GM12878 (cell line): ENCODE measurements at regions not wholly inside any gene's neighbourhood (a gene's known extent, or its start where the extent isn't known, plus 50 kb on each side); places are given as distances from the start of the nearest gene placed in this dataset.

ENCODE experiments used
- CBX5 ChIP-seq: sonication (generic); IDR thresholded peaks from 2 replicates; pipeline ENCODE4 v1.6.1; 2016; ENCODE audit warnings: low read depth, moderate library complexity, mild to moderate bottlenecking, inconsistent platforms
- GABPA ChIP-seq: IDR thresholded peaks from 2 replicates; pipeline ENCODE4 v1.6.1; 2014; ENCODE audit warnings: antibody characterized with exemption, low read depth, mild to moderate bottlenecking, inconsistent platforms
- SP1 ChIP-seq: IDR thresholded peaks from one replicate; pipeline ENCODE4 v1.6.1; 2011; ENCODE audit warnings: low read depth, low read length
- TF ChIP-seq, protein P1 (sequence below): IDR thresholded peaks from 2 replicates; pipeline ENCODE4 v1.6.1; 2012; ENCODE audit warnings: low read length, inconsistent platforms
- TF ChIP-seq, protein P2 (sequence below): IDR thresholded peaks from 2 replicates; pipeline ENCODE4 v1.6.1; 2012; ENCODE audit warnings: improper control_type of control experiment, low read depth, low read length; ENCODE audit not compliant: insufficient replicate concordance
- TF ChIP-seq, protein P3 (sequence below), 3 experiments: IDR thresholded peaks in 2 of 3; conservative IDR thresholded peaks in 1 of 3; 2 replicates each; pipeline ENCODE4 v1.5.1; 2011; ENCODE audit warnings: low read depth in 3 of 3, low read length in 3 of 3, mild to moderate bottlenecking in 3 of 3, control low read depth in 2 of 3, moderate library complexity in 2 of 3, inconsistent platforms in 1 of 3, mixed read lengths in 1 of 3; ENCODE audit not compliant: control insufficient read depth in 2 of 3, insufficient read depth in 1 of 3; ENCODE audit errors: extremely low read depth in 1 of 3
- TF ChIP-seq, protein P4 (sequence below): IDR thresholded peaks from 2 replicates; pipeline ENCODE4 v1.6.1; 2011; ENCODE audit warnings: mild to moderate bottlenecking, low read depth, low read length, moderate library complexity; ENCODE audit not compliant: insufficient replicate concordance
- TF ChIP-seq, protein P5 (sequence below): IDR thresholded peaks from 2 replicates; pipeline ENCODE4 v1.6.1; 2012; ENCODE audit warnings: low read depth, low read length, improper control_type of control experiment

DNA sequence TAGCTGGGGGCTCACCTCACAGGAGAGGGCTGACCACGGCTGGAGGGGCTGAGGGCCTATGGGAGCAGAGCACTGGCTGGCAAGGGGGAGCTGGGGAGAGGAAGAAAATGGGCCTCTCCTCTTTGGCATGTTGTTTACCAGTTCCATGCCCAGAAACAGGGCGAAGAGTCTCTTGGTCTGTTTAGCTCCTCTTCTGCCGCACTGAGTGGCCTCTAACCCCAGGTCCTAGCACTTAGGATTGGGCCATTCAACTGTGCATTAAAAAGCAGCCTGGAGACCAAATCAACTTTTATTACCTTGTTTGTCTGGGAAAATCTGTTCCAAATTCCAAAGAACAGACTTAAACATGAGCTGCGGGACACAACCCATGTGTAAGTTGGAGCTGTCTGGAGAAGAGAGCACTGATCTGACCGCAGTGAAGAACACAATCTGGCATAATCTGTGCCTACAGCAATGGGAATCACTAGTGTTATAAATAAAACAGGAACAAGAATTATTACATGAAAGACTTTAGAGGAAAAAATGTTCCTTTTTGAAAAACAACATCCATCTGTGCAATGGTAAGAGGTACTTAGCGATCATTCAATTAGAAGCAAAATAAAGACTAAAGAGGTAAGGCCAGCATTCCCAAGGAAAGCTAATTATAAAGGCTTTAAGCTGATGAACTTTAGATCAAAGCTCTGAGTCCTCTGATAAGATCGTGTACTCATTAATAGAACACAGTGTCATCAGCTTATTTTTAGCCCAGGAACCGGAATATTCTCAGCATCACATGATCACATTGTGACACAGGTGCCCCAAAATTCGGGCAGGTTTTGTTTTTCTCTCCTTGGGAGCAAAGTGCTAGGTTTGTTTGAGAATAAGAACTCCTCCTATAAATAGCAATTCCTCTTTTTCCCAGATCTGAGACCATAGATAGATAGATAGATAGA lies 243.2 kb downstream of the COL4A1 start:
- no peak for TF ChIP-seq CBX5
- TF ChIP-seq, protein P1, sequence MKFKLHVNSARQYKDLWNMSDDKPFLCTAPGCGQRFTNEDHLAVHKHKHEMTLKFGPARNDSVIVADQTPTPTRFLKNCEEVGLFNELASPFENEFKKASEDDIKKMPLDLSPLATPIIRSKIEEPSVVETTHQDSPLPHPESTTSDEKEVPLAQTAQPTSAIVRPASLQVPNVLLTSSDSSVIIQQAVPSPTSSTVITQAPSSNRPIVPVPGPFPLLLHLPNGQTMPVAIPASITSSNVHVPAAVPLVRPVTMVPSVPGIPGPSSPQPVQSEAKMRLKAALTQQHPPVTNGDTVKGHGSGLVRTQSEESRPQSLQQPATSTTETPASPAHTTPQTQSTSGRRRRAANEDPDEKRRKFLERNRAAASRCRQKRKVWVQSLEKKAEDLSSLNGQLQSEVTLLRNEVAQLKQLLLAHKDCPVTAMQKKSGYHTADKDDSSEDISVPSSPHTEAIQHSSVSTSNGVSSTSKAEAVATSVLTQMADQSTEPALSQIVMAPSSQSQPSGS, result no peak
- TF ChIP-seq, protein P2, sequence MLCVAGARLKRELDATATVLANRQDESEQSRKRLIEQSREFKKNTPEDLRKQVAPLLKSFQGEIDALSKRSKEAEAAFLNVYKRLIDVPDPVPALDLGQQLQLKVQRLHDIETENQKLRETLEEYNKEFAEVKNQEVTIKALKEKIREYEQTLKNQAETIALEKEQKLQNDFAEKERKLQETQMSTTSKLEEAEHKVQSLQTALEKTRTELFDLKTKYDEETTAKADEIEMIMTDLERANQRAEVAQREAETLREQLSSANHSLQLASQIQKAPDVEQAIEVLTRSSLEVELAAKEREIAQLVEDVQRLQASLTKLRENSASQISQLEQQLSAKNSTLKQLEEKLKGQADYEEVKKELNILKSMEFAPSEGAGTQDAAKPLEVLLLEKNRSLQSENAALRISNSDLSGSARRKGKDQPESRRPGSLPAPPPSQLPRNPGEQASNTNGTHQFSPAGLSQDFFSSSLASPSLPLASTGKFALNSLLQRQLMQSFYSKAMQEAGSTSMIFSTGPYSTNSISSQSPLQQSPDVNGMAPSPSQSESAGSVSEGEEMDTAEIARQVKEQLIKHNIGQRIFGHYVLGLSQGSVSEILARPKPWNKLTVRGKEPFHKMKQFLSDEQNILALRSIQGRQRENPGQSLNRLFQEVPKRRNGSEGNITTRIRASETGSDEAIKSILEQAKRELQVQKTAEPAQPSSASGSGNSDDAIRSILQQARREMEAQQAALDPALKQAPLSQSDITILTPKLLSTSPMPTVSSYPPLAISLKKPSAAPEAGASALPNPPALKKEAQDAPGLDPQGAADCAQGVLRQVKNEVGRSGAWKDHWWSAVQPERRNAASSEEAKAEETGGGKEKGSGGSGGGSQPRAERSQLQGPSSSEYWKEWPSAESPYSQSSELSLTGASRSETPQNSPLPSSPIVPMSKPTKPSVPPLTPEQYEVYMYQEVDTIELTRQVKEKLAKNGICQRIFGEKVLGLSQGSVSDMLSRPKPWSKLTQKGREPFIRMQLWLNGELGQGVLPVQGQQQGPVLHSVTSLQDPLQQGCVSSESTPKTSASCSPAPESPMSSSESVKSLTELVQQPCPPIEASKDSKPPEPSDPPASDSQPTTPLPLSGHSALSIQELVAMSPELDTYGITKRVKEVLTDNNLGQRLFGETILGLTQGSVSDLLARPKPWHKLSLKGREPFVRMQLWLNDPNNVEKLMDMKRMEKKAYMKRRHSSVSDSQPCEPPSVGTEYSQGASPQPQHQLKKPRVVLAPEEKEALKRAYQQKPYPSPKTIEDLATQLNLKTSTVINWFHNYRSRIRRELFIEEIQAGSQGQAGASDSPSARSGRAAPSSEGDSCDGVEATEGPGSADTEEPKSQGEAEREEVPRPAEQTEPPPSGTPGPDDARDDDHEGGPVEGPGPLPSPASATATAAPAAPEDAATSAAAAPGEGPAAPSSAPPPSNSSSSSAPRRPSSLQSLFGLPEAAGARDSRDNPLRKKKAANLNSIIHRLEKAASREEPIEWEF, result no peak
- TF ChIP-seq GABPA, result no peak
- TF ChIP-seq, protein P3, sequence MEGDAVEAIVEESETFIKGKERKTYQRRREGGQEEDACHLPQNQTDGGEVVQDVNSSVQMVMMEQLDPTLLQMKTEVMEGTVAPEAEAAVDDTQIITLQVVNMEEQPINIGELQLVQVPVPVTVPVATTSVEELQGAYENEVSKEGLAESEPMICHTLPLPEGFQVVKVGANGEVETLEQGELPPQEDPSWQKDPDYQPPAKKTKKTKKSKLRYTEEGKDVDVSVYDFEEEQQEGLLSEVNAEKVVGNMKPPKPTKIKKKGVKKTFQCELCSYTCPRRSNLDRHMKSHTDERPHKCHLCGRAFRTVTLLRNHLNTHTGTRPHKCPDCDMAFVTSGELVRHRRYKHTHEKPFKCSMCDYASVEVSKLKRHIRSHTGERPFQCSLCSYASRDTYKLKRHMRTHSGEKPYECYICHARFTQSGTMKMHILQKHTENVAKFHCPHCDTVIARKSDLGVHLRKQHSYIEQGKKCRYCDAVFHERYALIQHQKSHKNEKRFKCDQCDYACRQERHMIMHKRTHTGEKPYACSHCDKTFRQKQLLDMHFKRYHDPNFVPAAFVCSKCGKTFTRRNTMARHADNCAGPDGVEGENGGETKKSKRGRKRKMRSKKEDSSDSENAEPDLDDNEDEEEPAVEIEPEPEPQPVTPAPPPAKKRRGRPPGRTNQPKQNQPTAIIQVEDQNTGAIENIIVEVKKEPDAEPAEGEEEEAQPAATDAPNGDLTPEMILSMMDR (IDR thresholded peaks at IDR 0.05 in 2 of 3, conservative IDR thresholded peaks at IDR 0.05 in 1 of 3; ENCODE audit: control insufficient read depth in 2 of 3, extremely low read depth in 1 of 3, insufficient read depth in 1 of 3, low read depth in 3 of 3, low read length in 3 of 3), result no peak
- TF ChIP-seq, protein P4, sequence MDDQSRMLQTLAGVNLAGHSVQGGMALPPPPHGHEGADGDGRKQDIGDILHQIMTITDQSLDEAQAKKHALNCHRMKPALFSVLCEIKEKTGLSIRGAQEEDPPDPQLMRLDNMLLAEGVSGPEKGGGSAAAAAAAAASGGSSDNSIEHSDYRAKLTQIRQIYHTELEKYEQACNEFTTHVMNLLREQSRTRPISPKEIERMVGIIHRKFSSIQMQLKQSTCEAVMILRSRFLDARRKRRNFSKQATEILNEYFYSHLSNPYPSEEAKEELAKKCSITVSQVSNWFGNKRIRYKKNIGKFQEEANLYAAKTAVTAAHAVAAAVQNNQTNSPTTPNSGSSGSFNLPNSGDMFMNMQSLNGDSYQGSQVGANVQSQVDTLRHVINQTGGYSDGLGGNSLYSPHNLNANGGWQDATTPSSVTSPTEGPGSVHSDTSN, result no peak
- no peak for TF ChIP-seq SP1
- TF ChIP-seq, protein P5, sequence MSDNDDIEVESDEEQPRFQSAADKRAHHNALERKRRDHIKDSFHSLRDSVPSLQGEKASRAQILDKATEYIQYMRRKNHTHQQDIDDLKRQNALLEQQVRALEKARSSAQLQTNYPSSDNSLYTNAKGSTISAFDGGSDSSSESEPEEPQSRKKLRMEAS, result no peak
